Breast epithelium (tissue), 3 donors: ENCODE measurements at regions not wholly inside any gene's neighbourhood (a gene's known extent, or its start where the extent isn't known, plus 50 kb on each side); places are given as distances from the start of the nearest gene placed in this dataset.

ENCODE experiments used
- CTCF ChIP-seq, 3 donors: fragments of 450-650 bp; IDR thresholded peaks; one replicate each; pipeline ENCODE4 v1.5.1; 2016 to 2017; ENCODE audit warnings: antibody characterized with exemption in 3 of 3, mild to moderate bottlenecking in 3 of 3, moderate library complexity in 3 of 3
- POLR2A ChIP-seq: fragments of 450-650 bp; IDR thresholded peaks from one replicate; pipeline ENCODE4 v1.6.1; 2016; ENCODE audit warnings: antibody characterized with exemption, mild to moderate bottlenecking, moderate library complexity

GRCh38 chr22:49328118-49328475 lies 499.6 kb downstream of the BRD1 start:
- TF ChIP-seq CTCF (IDR thresholded peaks at IDR 0.05) (no peak), POLR2A (no peak)
